Mesenchymal stem cell (in vitro differentiated cells and primary cell): ENCODE measurements at regions not wholly inside any gene's neighbourhood (a gene's known extent, or its start where the extent isn't known, plus 50 kb on each side); places are given as distances from the start of the nearest gene placed in this dataset.

Experiments
- DNase-seq: peaks from one replicate; pipeline ENCODE4 v3.0.0-alpha.2; 2013
- H2AFZ ChIP-seq: one replicate; pipeline ENCODE4 v1.6.1; 2013; ENCODE audit warnings: low read depth, mild to moderate bottlenecking, control low read depth, inconsistent platforms, low read length, moderate library complexity
- H2AK5ac ChIP-seq: 2 replicates; pipeline ENCODE4 v1.6.1; 2013; ENCODE audit warnings: low read length, moderate library complexity, mild to moderate bottlenecking, inconsistent platforms; ENCODE audit not compliant: severe bottlenecking
- H2BK120ac ChIP-seq: one replicate; pipeline ENCODE4 v1.6.1; 2013; ENCODE audit warnings: low read depth, mild to moderate bottlenecking, inconsistent platforms, low read length, moderate library complexity
- H2BK12ac ChIP-seq, 2 experiments: one replicate each; pipeline ENCODE4 v1.6.1; 2013; ENCODE audit warnings: inconsistent platforms in 2 of 2, low read length in 2 of 2, mild to moderate bottlenecking in 2 of 2, moderate library complexity in 2 of 2, control low read depth in 1 of 2
- H2BK15ac ChIP-seq: one replicate; pipeline ENCODE4 v1.6.1; 2013; ENCODE audit warnings: mild to moderate bottlenecking, low read depth, inconsistent platforms; ENCODE audit not compliant: poor library complexity, severe bottlenecking
- H2BK5ac ChIP-seq: 2 replicates; pipeline ENCODE4 v1.6.1; 2013; ENCODE audit warnings: low read depth, mild to moderate bottlenecking, low read length, control low read depth, inconsistent platforms; ENCODE audit not compliant: poor library complexity, severe bottlenecking
- H3K14ac ChIP-seq, 2 experiments: one replicate each; pipeline ENCODE4 v1.6.1; 2013; ENCODE audit warnings: inconsistent platforms in 2 of 2, low read length in 2 of 2, control low read depth in 1 of 2, mild to moderate bottlenecking in 1 of 2, moderate library complexity in 1 of 2
- H3K18ac ChIP-seq, 2 experiments: one replicate each; pipeline ENCODE4 v1.6.1; 2013; ENCODE audit warnings: inconsistent platforms in 2 of 2, low read length in 2 of 2, control low read depth in 1 of 2, low read depth in 1 of 2, mild to moderate bottlenecking in 1 of 2
- H3K23ac ChIP-seq, 2 experiments: one replicate each; pipeline ENCODE4 v1.6.1; 2013; ENCODE audit warnings: inconsistent platforms in 2 of 2, low read length in 2 of 2, mild to moderate bottlenecking in 2 of 2, moderate library complexity in 2 of 2, control low read depth in 1 of 2
- H3K27ac ChIP-seq: 2 replicates; pipeline ENCODE4 v1.5.1; 2013; ENCODE audit warnings: mild to moderate bottlenecking, moderate library complexity, low read length, control low read depth, inconsistent platforms; ENCODE audit not compliant: poor library complexity, severe bottlenecking
- H3K27me3 ChIP-seq, 2 experiments: 2 replicates each; pipeline versions ENCODE4 v1.6.1 to v1.7.0; 2013; ENCODE audit warnings: low read length in 2 of 2, mild to moderate bottlenecking in 2 of 2, moderate library complexity in 2 of 2, control low read depth in 1 of 2, inconsistent platforms in 1 of 2; ENCODE audit not compliant: control insufficient read depth in 1 of 2, insufficient read depth in 1 of 2
- H3K36me3 ChIP-seq, 2 experiments: 2 replicates each; pipeline versions ENCODE4 v1.6.1 to v1.7.0; 2013; ENCODE audit warnings: low read length in 2 of 2, control low read depth in 1 of 2, inconsistent platforms in 1 of 2, low read depth in 1 of 2, mild to moderate bottlenecking in 1 of 2; ENCODE audit not compliant: insufficient read depth in 2 of 2, control insufficient read depth in 1 of 2
- H3K4ac ChIP-seq, 2 experiments: one replicate each; pipeline ENCODE4 v1.6.1; 2013; ENCODE audit warnings: inconsistent platforms in 2 of 2, low read length in 2 of 2, mild to moderate bottlenecking in 2 of 2, moderate library complexity in 2 of 2, control low read depth in 1 of 2, low read depth in 1 of 2
- H3K4me1 ChIP-seq: 2 replicates; pipeline ENCODE4 v1.6.1; 2013; ENCODE audit warnings: low read depth, low read length, control low read depth; ENCODE audit not compliant: control insufficient read depth, insufficient read depth
- H3K4me2 ChIP-seq: 2 replicates; pipeline ENCODE4 v1.6.1; 2013; ENCODE audit warnings: low read length, mild to moderate bottlenecking, inconsistent platforms; ENCODE audit not compliant: poor library complexity, severe bottlenecking
- H3K4me3 ChIP-seq, 2 experiments: 2 replicates each; pipeline versions ENCODE4 v1.5.1 to v1.7.0; 2013; ENCODE audit warnings: low read length in 2 of 2, mild to moderate bottlenecking in 2 of 2, control low read depth in 1 of 2, low read depth in 1 of 2; ENCODE audit not compliant: insufficient read depth in 1 of 2
- H3K79me1 ChIP-seq: replicated peaks from 2 replicates; pipeline ENCODE4 v1.6.1; 2013; ENCODE audit warnings: mild to moderate bottlenecking, control low read depth, low read length, inconsistent platforms; ENCODE audit not compliant: poor library complexity, severe bottlenecking
- H3K9ac ChIP-seq: 2 replicates; pipeline ENCODE4 v1.7.0; 2013; ENCODE audit warnings: mild to moderate bottlenecking, low read length, moderate library complexity
- H3K9me3 ChIP-seq: 2 replicates; pipeline ENCODE4 v1.7.0; 2013; ENCODE audit warnings: mild to moderate bottlenecking, low read length; ENCODE audit not compliant: control insufficient read depth
- H4K8ac ChIP-seq: one replicate; pipeline ENCODE4 v1.6.1; 2013; ENCODE audit warnings: inconsistent platforms, mild to moderate bottlenecking, low read length, moderate library complexity
- H4K91ac ChIP-seq: one replicate; pipeline ENCODE4 v1.6.1; 2013; ENCODE audit warnings: mild to moderate bottlenecking, low read length, inconsistent platforms
- WGBS: methylation state at CpG from one replicate; pipeline ENCODE4 v1.1.7; 2013; ENCODE audit warnings: mixed read lengths; 5-methylcytosine and 5-hydroxymethylcytosine counted together

DNA sequence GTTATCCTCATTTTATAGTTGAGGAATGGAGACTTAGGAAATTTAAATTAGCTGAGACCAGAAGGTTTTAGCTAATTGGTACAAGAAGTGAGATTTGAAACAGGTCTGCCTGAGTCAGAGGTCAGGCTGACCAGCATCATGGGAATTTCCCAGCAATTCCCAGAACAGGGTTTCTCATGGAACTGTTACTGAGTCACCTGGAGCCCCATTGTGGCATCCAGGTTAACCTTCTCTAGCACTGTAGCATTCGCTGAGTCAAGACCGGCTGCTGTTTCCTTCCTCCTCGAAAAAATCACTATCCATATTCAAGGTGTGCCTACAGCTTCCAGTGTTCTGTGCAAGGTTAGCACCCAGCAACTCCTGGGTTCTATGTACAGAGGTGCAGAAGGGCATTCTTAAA lies 238.0 kb upstream of the MAN1A1 start:
- H2AFZ ChIP-seq, result no peak overlapping the region
- H2BK15ac ChIP-seq, result no peak overlapping the region
- H3K27me3 ChIP-seq, result no peaks in the 10 kb centered on the region
- no peaks in the 10 kb centered on the region for H3K4me1 ChIP-seq
- H4K8ac ChIP-seq, result no peak overlapping the region
- no peak overlapping the region for H3K23ac ChIP-seq
- no peak overlapping the region for H3K4me3 ChIP-seq
- H3K14ac ChIP-seq, result no peak overlapping the region
- H3K9me3 ChIP-seq, result no peaks in the 10 kb centered on the region
- no peak overlapping the region for H3K18ac ChIP-seq
- H4K91ac ChIP-seq, result no peak overlapping the region
- no peaks in the 10 kb centered on the region for H3K79me1 ChIP-seq
- no peak overlapping the region for H3K4me2 ChIP-seq
- H3K9ac ChIP-seq, result no peak overlapping the region
- H3K36me3 ChIP-seq, result no peaks in the 10 kb centered on the region
- 81% methylated on average over 3 of the region's 3 CpGs for WGBS
- no peak overlapping the region for H2AK5ac ChIP-seq
- no peak overlapping the region for H2BK12ac ChIP-seq
- no peak overlapping the region for H3K4ac ChIP-seq
- H2BK5ac ChIP-seq, result no peak overlapping the region
- no peak overlapping the region for H2BK120ac ChIP-seq
- DNase-seq, result peak; percentile 45
- no peak overlapping the region for H3K27ac ChIP-seq

DNA sequence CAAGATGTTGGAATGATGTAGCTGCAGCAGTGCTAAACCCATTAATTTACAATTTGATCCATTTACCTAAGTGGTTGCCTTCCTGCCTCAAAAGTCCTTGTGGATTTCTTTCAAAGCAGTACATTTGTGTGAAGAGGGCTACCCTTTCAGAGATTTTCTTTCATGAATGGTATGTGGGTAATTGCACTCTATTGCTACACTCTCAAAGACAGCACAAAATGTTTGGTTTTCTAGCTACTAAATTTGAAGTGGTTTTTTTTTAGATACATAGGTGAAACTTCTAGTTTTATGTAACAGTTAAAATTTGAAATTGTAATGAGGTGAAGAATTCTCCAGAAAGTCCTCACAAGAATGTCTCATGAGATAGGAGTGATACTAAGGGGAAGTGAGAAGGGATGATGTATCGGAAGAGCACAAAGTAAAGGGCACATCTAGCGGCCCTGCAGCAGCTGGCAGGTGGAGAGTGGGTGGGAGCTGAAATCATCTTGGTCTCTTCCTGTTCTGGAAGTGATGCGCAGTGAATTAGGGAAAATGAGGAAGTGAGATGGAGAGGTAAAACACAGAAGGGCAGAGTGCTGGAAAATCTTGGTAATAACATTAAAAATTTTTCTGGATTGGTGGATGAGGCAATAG lies 236.8 kb upstream of the MAN1A1 start:
- Histone ChIP-seq H3K9me3 (no peaks in the 10 kb centered on the region), H3K4me3 (no peak overlapping the region), H3K9ac (no peak overlapping the region), H3K36me3 (no peaks in the 10 kb centered on the region), H3K27me3 (no peaks in the 10 kb centered on the region), H3K14ac (no peak overlapping the region), H4K8ac (no peak overlapping the region), H2BK5ac (no peak overlapping the region), H3K23ac (no peak overlapping the region), H2BK15ac (no peak overlapping the region), H3K4ac (no peak overlapping the region), H3K27ac (no peak overlapping the region), H3K4me2 (no peak overlapping the region), H2BK12ac (no peak overlapping the region), H2BK120ac (no peak overlapping the region), H3K79me1 (no peaks in the 10 kb centered on the region), H2AK5ac (no peak overlapping the region), H4K91ac (no peak overlapping the region), H3K4me1 (no peaks in the 10 kb centered on the region), H2AFZ (no peak overlapping the region), H3K18ac (no peak overlapping the region)
- no peak for DNase-seq
- WGBS, result 96% methylated on average over 3 of the region's 3 CpGs

DNA sequence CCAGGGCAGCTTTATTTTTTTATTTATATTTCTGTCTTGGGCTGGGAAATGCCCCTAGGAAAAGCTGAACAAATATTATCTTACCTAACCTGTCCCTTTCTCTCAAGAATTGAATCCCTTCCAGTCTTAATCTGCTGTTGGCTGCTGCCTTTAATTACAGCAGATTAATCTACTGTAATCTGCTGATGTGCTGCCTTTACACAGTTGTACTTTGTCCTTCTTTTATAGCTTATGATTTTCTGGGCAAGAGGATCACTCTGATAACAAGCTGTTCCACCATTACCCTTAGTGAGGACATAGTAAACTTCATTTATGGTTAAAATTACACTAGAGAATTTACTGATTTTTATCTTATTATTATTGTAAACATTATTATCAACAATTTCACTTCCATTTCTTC lies 234.5 kb upstream of the MAN1A1 start:
- Histone ChIP-seq H2BK120ac (no peak overlapping the region), H3K23ac (no peak overlapping the region), H3K79me1 (no peaks in the 10 kb centered on the region), H3K18ac (no peak overlapping the region), H3K14ac (no peak overlapping the region), H2AFZ (no peak overlapping the region), H3K4me1 (no peaks in the 10 kb centered on the region), H2BK12ac (no peak overlapping the region), H2BK15ac (no peak overlapping the region), H3K4me2 (no peak overlapping the region), H3K36me3 (no peaks in the 10 kb centered on the region), H4K8ac (no peak overlapping the region), H4K91ac (no peak overlapping the region), H3K27ac (no peak overlapping the region), H2BK5ac (no peak overlapping the region), H2AK5ac (no peak overlapping the region), H3K4me3 (no peak overlapping the region), H3K27me3 (no peaks in the 10 kb centered on the region), H3K9ac (no peak overlapping the region), H3K9me3 (no peaks in the 10 kb centered on the region), H3K4ac (no peak overlapping the region)
- no peak for DNase-seq

DNA sequence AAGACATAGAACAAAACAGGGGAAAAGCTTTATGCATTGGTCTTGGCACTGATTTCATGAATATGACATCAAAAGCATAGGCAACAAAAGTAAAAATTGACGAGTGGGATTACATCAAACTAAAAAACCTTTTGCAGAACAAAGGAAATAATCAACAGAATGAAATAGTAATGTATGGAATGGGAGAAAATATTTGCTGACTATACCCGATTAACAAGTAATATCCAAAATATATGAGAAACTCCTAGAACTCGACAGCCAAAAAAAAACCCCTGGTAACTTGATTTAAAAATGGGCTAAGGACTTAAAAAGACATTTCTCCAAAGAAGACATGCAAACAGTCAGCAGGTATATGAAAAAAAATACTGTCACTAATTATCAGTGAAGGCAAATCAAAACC lies 231.7 kb upstream of the MAN1A1 start:
- 100% methylated on average over 1 of the region's 3 CpGs for WGBS
- H3K18ac ChIP-seq, result no peak overlapping the region

More for the DNA sequence above, 231.7 kb upstream of the MAN1A1 start:
- H2AFZ ChIP-seq, result no peak overlapping the region
- no peak overlapping the region for H3K9ac ChIP-seq
- H3K36me3 ChIP-seq, result no peaks in the 10 kb centered on the region
- no peak for DNase-seq
- H3K27ac ChIP-seq, result no peak overlapping the region
- H3K4ac ChIP-seq, result no peak overlapping the region
- no peak overlapping the region for H4K91ac ChIP-seq
- no peak overlapping the region for H3K4me3 ChIP-seq
- H4K8ac ChIP-seq, result no peak overlapping the region
- H2BK15ac ChIP-seq, result no peak overlapping the region
- no peak overlapping the region for H3K23ac ChIP-seq
- no peak overlapping the region for H3K14ac ChIP-seq
- H3K27me3 ChIP-seq, result no peaks in the 10 kb centered on the region
- H2BK5ac ChIP-seq, result no peak overlapping the region
- H2BK120ac ChIP-seq, result no peak overlapping the region
- H3K4me1 ChIP-seq, result no peaks in the 10 kb centered on the region
- H2AK5ac ChIP-seq, result no peak overlapping the region
- H2BK12ac ChIP-seq, result no peak overlapping the region
- H3K9me3 ChIP-seq, result peaks cover 19% of the 10 kb centered on the region
- H3K4me2 ChIP-seq, result no peak overlapping the region
- no peaks in the 10 kb centered on the region for H3K79me1 ChIP-seq
